AG08396 (cell line): ENCODE measurements at regions not wholly inside any gene's neighbourhood (a gene's known extent, or its start where the extent isn't known, plus 50 kb on each side); places are given as distances from the start of the nearest gene placed in this dataset.
"Not testable (repeated sequence)": the region's sequence is repeated elsewhere in the genome, so short reads cannot be mapped to it uniquely, and the experiment has no call there.

Experiments
- DNase-seq: peaks from one replicate; pipeline ENCODE4 v3.0.0; 2012; ENCODE audit warnings: low spot score, mixed read lengths

- DNase-seq: no peak
These were observed 1120.0 kb upstream of the CDH10 start for GRCh38 chr5:25764733-25765132.

- no peak for DNase-seq
These were observed 1119.0 kb upstream of the CDH10 start for GRCh38 chr5:25763781-25764180.

DNA sequence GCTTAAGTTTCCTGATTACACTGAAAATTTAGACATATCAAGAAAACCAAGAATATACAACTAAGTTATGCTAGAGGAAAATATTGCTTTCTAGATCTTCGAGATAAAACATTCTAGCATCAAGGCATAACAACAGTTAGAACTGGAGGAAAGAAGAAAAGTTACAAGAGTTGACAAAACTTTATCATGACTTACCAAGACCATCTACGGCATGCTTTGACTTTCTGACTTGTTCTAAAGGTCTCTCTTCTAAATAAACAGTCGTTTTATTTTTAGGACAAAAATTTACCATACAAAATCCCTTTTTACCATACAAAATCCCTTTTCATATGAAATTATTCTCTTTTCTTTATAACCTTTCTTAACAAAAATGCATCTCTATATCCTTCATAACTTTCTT, 1110.1 kb upstream of the CDH10 start:
- DNase-seq: no peak

DNA sequence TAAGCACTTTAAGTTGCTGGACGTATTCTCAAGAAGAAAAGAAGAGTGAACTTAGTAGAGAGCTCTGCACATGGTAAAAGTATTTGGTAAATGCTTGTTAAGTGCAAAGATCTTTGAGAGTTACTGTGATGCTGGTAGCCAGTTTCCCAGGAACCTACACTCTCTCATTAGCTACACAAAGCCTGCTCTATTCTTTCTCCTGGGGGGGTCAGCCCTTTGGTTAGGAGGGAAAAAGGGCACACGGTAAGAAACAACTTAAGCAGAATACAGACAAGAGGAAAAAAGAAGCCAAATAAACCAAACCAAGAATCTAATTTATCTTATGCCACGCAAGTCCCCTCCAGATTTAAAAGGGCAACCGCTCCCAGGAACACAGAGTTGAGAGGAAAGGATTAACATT, 1100.1 kb upstream of the CDH10 start:
- no peak for DNase-seq

DNA sequence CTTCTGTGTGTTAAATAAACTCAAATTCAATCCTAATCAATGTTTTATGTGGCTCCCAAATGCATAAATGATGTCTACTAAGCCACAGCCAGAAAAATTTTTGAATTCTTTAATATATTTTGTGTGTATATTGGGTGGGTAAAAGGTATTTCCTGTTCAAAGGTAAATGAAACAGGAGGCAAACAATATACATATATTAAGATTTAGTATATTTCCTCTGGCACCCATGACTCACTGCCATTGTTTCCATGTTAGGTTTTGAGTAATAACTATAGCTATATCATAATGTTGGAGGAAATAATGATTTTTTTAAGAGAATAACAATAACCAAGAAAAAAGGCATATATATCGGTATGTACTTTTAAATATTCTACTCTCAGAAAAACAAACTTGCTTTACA, 1071.9 kb upstream of the CDH10 start:
- no peak for DNase-seq

GRCh38 chr5:25713259-25713658, 1068.5 kb upstream of the CDH10 start:
- DNase-seq: no peak

- no peak for DNase-seq
These were observed 1062.3 kb upstream of the CDH10 start for GRCh38 chr5:25707093-25707492.

GRCh38 chr5:25701936-25702335, 1057.2 kb upstream of the CDH10 start:
- no peak for DNase-seq

DNA sequence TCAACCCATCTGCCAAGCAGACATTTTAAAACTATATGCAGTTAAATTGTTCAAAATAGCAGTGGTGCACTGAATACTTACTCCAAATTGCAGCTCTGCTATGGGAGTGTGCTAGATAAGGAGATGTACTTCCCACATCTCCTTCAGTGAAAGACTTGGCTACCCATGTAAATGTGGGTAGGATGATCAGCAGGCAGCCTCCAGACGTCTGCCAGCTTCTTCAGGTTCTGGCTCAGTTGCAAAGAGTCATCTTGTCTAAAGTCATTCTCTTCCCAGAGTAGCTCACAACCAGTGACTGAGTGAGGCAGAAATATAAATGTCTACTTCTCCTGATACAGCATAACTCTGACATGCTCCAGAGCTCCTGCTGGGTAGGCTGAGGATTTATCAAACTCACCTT, 1050.0 kb upstream of the CDH10 start:
- no peak for DNase-seq

GRCh38 chr5:25688156-25688555, 1043.4 kb upstream of the CDH10 start:
- no peak for DNase-seq

DNA sequence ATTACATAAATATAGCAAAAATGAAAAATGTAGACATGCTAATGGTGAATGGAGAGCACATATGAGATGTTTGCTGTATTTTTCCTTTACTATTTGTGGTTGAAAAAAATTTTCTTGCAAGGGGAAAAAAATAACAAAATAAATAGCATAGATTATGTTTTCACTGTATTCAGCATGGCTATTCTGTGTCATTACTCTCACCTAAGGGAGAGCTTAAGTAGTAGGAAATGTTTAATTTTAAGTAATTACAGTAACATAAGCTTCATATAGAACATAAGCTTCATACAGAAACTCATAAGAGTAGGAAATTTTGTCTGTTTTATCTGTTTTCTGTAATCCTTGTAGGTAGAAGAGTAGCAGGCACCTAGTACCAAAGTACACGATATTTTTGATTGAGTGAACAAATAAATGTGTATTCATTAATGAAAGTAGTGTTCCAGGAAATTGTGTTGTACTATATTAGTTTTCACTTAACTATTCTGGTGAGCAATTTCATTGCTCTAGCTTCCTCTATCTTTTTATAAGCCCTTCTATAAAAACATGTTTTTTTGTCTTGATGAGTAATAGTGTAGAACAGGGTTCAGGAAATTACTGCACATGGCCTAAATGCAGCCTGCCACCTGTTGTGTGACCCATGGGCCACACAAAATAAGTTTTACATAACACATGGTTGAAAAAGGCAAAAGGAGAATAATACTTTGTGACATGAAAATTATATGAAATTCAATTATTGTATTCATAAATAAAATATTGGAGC, 1025.0 kb upstream of the CDH10 start:
- no peak for DNase-seq

DNA sequence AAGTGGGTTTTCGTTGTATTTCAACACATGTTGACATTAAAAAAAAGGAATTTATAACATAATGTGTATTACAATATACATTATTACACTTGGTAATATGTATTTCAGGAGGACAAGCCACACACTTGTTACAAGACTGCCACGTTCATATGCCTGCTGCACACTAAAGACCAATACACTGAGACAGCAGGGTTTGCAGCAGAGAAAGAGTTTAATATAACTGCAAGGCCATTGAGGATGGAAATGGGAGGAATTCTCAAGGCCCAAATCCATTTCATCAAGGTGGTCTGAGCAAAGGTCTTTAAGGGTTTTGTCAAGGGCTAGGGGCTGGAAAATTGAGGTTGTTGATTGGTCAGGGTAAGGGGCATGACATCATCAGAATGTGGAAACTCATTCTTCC, 1017.8 kb upstream of the CDH10 start:
- no peak for DNase-seq

DNA sequence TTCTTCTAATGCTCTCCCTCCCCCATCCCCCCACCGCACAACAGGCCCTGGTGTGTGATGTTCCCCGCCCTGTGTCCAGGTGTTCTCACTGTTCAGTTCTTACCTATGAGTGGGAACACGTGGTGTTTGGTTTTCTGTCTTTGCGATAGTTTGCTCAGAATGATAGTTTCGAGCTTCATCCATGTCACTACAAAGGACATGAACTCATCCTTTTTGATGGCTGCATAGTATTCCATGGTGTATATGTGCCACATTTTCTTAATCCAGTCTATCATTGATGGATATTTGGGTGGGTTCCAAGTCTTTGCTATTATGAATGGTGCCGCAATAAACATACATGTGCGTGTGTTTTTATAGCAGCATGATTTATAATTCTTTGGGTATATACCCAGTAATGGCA, 1005.5 kb upstream of the CDH10 start:
- DNase-seq: not testable (repeated sequence)

DNA sequence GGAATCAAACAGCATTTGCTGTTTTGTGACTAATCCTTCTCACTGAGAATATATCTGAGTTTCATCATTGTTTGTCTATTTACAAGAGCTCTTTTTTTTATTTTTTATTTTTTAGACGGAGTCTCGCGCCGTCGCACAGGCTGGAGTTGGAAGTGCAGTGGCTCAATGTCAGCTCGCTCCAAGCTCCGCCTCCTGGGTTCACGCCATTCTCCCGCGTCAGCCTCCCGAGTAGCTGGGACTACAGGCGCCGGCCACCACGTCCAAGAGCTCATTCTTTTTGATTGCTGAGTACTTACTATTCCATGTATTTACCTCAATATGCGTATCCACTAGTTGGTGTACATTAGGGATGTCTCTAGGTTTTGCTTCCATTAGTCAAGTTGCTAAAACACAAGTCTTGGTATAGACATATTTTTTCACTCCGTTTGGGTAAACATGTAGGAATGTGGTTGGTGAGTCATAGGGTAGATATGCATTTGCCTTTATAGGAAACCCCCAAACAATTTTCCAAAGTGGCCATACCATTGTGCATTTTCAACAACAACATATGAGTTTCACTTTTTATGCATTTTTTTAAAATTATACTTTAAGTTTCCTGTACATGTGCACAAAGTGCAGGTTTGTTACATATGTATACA, 1005.0 kb upstream of the CDH10 start:
- DNase-seq: no peak

DNA sequence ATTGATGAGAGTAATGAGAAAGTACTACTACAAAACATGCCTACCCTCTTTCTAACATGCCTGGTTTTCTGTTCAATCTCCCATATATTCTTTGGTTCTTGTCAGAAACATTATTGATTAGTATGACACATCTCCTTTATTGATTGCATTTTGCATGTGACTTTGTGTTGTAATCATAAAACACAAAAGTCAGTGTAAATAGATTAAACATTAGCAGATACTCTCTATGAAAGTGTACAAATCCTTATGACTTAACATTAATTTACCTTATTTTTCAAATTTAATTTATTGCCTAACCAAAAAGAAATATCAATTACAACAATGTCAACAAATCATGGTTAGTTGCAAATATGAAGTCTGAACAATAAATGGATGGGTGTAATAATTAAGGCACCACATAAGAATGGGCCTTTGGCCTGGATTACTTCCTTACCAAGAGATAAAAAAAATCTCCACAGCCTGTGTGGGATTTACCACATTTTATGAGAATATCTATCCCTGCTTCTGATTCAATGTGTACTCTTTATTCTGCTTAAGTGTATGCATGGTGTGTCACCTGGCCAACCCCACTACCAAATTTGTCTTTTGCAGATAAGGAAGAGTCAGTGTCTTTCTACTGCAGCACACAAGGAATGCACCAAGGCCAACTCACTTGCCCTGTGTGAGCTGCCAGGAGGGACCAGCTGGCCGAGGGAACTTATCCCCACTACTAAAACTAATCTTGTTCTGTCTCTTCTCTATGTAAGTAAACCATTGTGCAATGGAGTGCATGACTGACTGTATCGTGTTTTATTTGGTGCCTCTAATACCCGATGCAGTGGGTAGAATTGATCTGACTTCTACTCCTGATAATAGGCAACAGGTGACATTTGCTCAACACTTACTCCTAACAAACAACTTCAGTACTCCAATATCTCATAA, 1001.9 kb upstream of the CDH10 start:
- DNase-seq: no peak

DNA sequence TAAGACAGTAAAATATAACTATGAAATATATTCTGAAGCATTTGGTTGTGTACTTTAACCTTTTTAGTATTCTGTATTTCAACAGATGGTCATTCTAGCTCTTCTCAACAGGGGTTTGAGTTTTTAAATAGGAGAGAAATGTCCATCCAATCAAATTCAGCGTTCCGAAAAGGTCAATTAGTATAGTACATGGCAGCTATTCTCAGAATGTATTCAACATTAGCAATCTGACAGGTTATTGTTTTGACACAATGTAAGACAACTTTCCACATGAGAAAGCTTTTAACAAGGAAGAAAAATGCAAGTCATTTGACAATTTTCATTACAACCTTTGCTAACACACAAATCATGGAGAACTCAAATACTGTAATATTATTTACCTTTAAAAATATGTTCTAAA, 996.3 kb upstream of the CDH10 start:
- no peak for DNase-seq

DNA sequence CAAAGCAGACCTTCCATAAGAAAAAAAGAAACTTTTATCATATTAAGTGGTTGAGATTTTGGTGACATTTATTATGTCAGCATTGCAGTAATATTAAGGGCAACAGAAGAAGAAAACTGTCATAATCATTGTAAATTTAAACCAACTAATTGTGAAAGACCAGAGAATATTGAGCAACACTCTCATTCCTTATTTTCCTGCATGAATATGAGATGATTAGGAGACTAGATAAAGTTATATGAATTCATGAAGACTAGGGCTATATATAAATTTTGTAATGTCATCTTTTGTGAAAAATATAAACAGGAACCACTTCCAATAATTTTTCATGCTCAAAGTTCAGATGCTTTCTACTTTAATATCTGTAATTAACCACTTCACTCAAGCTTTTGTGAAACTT, 974.5 kb upstream of the CDH10 start:
- no peak for DNase-seq

- no peak for DNase-seq
These were observed 974.0 kb upstream of the CDH10 start for GRCh38 chr5:25618821-25619220.

DNA sequence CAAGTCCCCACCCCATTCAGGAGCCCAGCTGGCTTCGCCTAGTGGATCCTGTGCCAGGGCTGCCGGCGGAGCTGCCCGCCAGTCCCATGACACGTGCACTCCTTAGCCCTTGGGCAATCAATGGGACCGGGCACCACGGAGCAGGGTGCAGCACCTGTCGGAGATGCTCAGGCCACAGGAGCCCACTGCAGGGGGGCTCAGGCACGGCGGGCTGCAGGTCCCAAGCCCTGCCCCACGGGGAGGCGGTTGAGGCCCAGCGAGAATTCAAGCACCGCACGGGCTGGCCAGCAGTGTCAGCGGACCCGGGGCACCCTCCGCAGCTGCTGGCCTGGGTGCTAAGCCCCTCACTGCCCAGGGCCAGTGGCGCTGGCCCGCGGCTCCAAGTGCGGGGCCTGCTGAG, 969.7 kb upstream of the CDH10 start:
- DNase-seq: no peak

GRCh38 chr5:25604681-25605080, 959.9 kb upstream of the CDH10 start:
- no peak for DNase-seq

- no peak for DNase-seq
These were observed 934.3 kb upstream of the CDH10 start for GRCh38 chr5:25579111-25579510.

GRCh38 chr5:25573691-25574090, 928.9 kb upstream of the CDH10 start:
- no peak for DNase-seq

- DNase-seq: no peak
These were observed 925.3 kb upstream of the CDH10 start for GRCh38 chr5:25570067-25570583.
